ENCODE measurements at regions not wholly inside any gene's neighbourhood (a gene's known extent, or its start where the extent isn't known, plus 50 kb on each side); places are given as distances from the start of the nearest gene placed in this dataset.

GRCh38 chr2:53434466-53434865, 333.1 kb upstream of the CHAC2 start:
- no peak for TF ChIP-seq CTCF (conservative IDR thresholded peaks at IDR 0.05; ENCODE audit: low read depth in 2 of 2)
- no peak for TF ChIP-seq EZH2 (IDR thresholded peaks at IDR 0.05; ENCODE audit: low read depth, unreplicated experiment)
- no peak for TF ChIP-seq EZH2phosphoT487 (IDR thresholded peaks at IDR 0.05; ENCODE audit: unreplicated experiment)
- TF ChIP-seq REST (IDR thresholded peaks at IDR 0.05; ENCODE audit: unreplicated experiment): no peak
- TF ChIP-seq STAT1 (IDR thresholded peaks at IDR 0.05; ENCODE audit: unreplicated experiment): no peak
- TF ChIP-seq POLR2AphosphoS5 (IDR thresholded peaks at IDR 0.05; ENCODE audit: low read depth): no peak
- no peak for TF ChIP-seq JUNB (IDR thresholded peaks at IDR 0.05; ENCODE audit: unreplicated experiment)
- no peak for TF ChIP-seq ZNF331 (CRISPR knock-in tag; IDR thresholded peaks at IDR 0.05; ENCODE audit: low read depth)
- TF ChIP-seq ETS1 (IDR thresholded peaks at IDR 0.05): no peak

Data from GM23338 (cell line).